OCI-LY1 (cell line): ENCODE measurements at regions not wholly inside any gene's neighbourhood (a gene's known extent, or its start where the extent isn't known, plus 50 kb on each side); places are given as distances from the start of the nearest gene placed in this dataset.

Experiments
- CTCF ChIP-seq: fragments of 200-600 bp; sonication (generic), shearing (Covaris generic); IDR thresholded peaks from 2 replicates; pipeline ENCODE4 v1.5.1; 2017; ENCODE audit warnings: mild to moderate bottlenecking, antibody characterized with exemption, low read length, moderate library complexity, mixed read lengths
- EZH2 ChIP-seq: fragments of 200-600 bp; sonication (generic), shearing (Covaris generic); IDR thresholded peaks from 2 replicates; pipeline ENCODE4 v1.8.0; 2017; ENCODE audit warnings: borderline replicate concordance, mixed run types, mild to moderate bottlenecking, antibody characterized with exemption, low read length, moderate library complexity, mixed read lengths

- TF ChIP-seq CTCF (no peak), EZH2 (no peak)
These were observed 405.0 kb upstream of the TMTC1 start for GRCh38 chr12:30188602-30189326.
